A673 (cell line): ENCODE measurements at regions not wholly inside any gene's neighbourhood (a gene's known extent, or its start where the extent isn't known, plus 50 kb on each side); places are given as distances from the start of the nearest gene placed in this dataset.

ENCODE experiments used
- BruUV-seq: library from RNA; stranded (reverse); fragments of 400-500 nt; replicated peaks from 2 replicates; lab custom pipeline; 2021; lab: Mats Ljungman, UMichigan
- CTCF ChIA-PET: fragments of 300-600 bp; sonication (Branson Sonifier 250); formaldehyde crosslinking; loops from one replicate; lab custom pipeline; 2022; ENCODE audit warnings: antibody characterized with exemption; lab: Charles Lee
- POLR2A ChIA-PET: fragments of 300-600 bp; sonication (Branson Sonifier 250); formaldehyde crosslinking; loops from one replicate; lab custom pipeline; 2022; ENCODE audit warnings: antibody characterized with exemption; ENCODE audit not compliant: low non-redundant PET; lab: Charles Lee
- DNase-seq: peaks from one replicate; pipeline ENCODE4 v3.0.0-alpha.2; 2015; ENCODE audit warnings: low spot score
- H3K27ac ChIP-seq: fragments of 200-600 bp; sonication (generic); 2 replicates; pipeline ENCODE4 v1.5.1; 2016; ENCODE audit warnings: mixed run types, low read depth, mild to moderate bottlenecking, mixed read lengths, antibody characterized with exemption, low read length; ENCODE audit not compliant: poor library complexity, severe bottlenecking
- H3K27me3 ChIP-seq: fragments of 200-600 bp; sonication (generic); replicated peaks from 2 replicates; pipeline ENCODE4 v1.6.1; 2017; ENCODE audit warnings: mixed run types, low read depth, mild to moderate bottlenecking, mixed read lengths, antibody characterized with exemption, low read length; ENCODE audit not compliant: insufficient read depth, poor library complexity
- H3K36me3 ChIP-seq: fragments of 200-600 bp; sonication (generic); 2 replicates; pipeline ENCODE4 v1.6.1; 2016; ENCODE audit warnings: mixed run types, mild to moderate bottlenecking, mixed read lengths, antibody characterized with exemption, low read length; ENCODE audit not compliant: insufficient read depth, poor library complexity, severe bottlenecking
- H3K4me1 ChIP-seq: fragments of 200-600 bp; sonication (generic); 2 replicates; pipeline ENCODE4 v1.6.1; 2017; ENCODE audit warnings: mixed run types, mild to moderate bottlenecking, mixed read lengths, antibody characterized with exemption, low read length; ENCODE audit not compliant: insufficient read depth, poor library complexity, severe bottlenecking
- H3K4me3 ChIP-seq: fragments of 200-600 bp; sonication (generic); 2 replicates; pipeline ENCODE4 v1.5.1; 2016; ENCODE audit warnings: low read depth, mixed run types, mild to moderate bottlenecking, mixed read lengths, low read length; ENCODE audit not compliant: poor library complexity, severe bottlenecking
- H3K9me3 ChIP-seq: fragments of 200-600 bp; sonication (generic); 2 replicates; pipeline ENCODE4 v1.6.1; 2016; ENCODE audit warnings: mixed run types, low read depth, mild to moderate bottlenecking, mixed read lengths, antibody characterized with exemption, low read length; ENCODE audit not compliant: poor library complexity, severe bottlenecking
- CTCF ChIP-seq: fragments of 300-800, 200-600 bp; sonication (generic); conservative IDR thresholded peaks from 2 replicates; pipeline ENCODE4 v1.5.1; 2017; ENCODE audit warnings: low read depth, mild to moderate bottlenecking, antibody characterized with exemption, low read length, moderate library complexity, mixed read lengths
- EZH2 ChIP-seq: fragments of 200-600 bp; sonication (generic); IDR thresholded peaks from 2 replicates; pipeline ENCODE4 v1.6.1; 2017; ENCODE audit warnings: borderline replicate concordance, low read depth, mild to moderate bottlenecking, mixed read lengths, antibody characterized with exemption, low read length; ENCODE audit not compliant: poor library complexity, severe bottlenecking
- intact Hi-C: fragments of 100-400 bp; cut with micrococcal nuclease; formaldehyde crosslinking; loops from one replicate; pipeline ENCODE4 v1.10.0; 2022; ENCODE audit not compliant: unreplicated experiment

- intact Hi-C loops, result no loop called here
- ChIA-PET CTCF (no interaction called here), POLR2A (no interaction called here)
- DNase-seq, result no peak
- Histone ChIP-seq H3K27ac (no peak overlapping the region), H3K4me1 (no peaks in the 10 kb centered on the region), H3K4me3 (no peak overlapping the region), H3K27me3 (no peaks in the 10 kb centered on the region), H3K9me3 (no peaks in the 10 kb centered on the region), H3K36me3 (no peaks in the 10 kb centered on the region)
- BruUV-seq, result no TSS peak
- TF ChIP-seq CTCF, result no peak
- no peak for TF ChIP-seq EZH2
Observed at GRCh38 chr14:58977366-58977765, 211.1 kb upstream of the DAAM1 start.

GRCh38 chr14:58978343-58978742 is 210.1 kb upstream of the DAAM1 start:
- ChIA-PET POLR2A (no interaction called here), CTCF (no interaction called here)
- intact Hi-C loops, result no loop called here
- no peaks in the 10 kb centered on the region for H3K4me1 ChIP-seq
- TF ChIP-seq CTCF, result no peak
- no peak for TF ChIP-seq EZH2
- H3K27me3 ChIP-seq, result no peaks in the 10 kb centered on the region
- H3K4me3 ChIP-seq, result no peak overlapping the region
- H3K36me3 ChIP-seq, result no peaks in the 10 kb centered on the region
- no peak for DNase-seq
- no TSS peak for BruUV-seq
- no peak overlapping the region for H3K27ac ChIP-seq
- no peaks in the 10 kb centered on the region for H3K9me3 ChIP-seq

- ChIA-PET POLR2A (no interaction called here), CTCF (no interaction called here)
- no peak for DNase-seq
- no peaks in the 10 kb centered on the region for H3K27me3 ChIP-seq
- BruUV-seq, result no TSS peak
- H3K4me1 ChIP-seq, result no peaks in the 10 kb centered on the region
- H3K36me3 ChIP-seq, result no peaks in the 10 kb centered on the region
- H3K27ac ChIP-seq, result no peak overlapping the region
- no peak overlapping the region for H3K4me3 ChIP-seq
- TF ChIP-seq EZH2 (no peak), CTCF (no peak)
- no peaks in the 10 kb centered on the region for H3K9me3 ChIP-seq
- intact Hi-C loops, result no loop called here
Observed at GRCh38 chr14:58979325-58979724, 209.1 kb upstream of the DAAM1 start.
